Lung (tissue), 11 donors: ENCODE measurements at regions not wholly inside any gene's neighbourhood (a gene's known extent, or its start where the extent isn't known, plus 50 kb on each side); places are given as distances from the start of the nearest gene placed in this dataset.

Source experiments
- ATAC-seq: fragments of 200-7000 bp; cut with Tn5 transposase; one replicate; pipeline ENCODE4 v1.9.1; 2020; ENCODE audit warnings: moderate number of reproducible peaks; ENCODE audit not compliant: insufficient read depth, low FRiP score
- DNase-seq, 3 donors: peaks; one replicate each; pipeline ENCODE4 v3.0.0-alpha.2; 2013 to 2017
- H3K27ac ChIP-seq, 2 donors: one replicate each; pipeline ENCODE4 v1.5.1; 2013; ENCODE audit warnings: mild to moderate bottlenecking in 2 of 2, moderate library complexity in 2 of 2, control low read depth in 1 of 2, inconsistent platforms in 1 of 2, low read depth in 1 of 2, low read length in 1 of 2
- H3K27me3 ChIP-seq, 3 donors: one replicate each; pipeline ENCODE4 v1.5.1; 2013; ENCODE audit warnings: low read length in 2 of 3; ENCODE audit not compliant: control insufficient read depth in 3 of 3, insufficient read depth in 3 of 3
- H3K36me3 ChIP-seq, 4 donors: one replicate each; pipeline ENCODE4 v1.5.1; 2013; ENCODE audit warnings: low read length in 4 of 4, mild to moderate bottlenecking in 1 of 4, moderate library complexity in 1 of 4; ENCODE audit not compliant: control insufficient read depth in 4 of 4, insufficient read depth in 4 of 4
- H3K4me1 ChIP-seq, 5 donors: one replicate each; pipeline ENCODE4 v1.5.1; 2013; ENCODE audit warnings: low read length in 5 of 5, mild to moderate bottlenecking in 2 of 5, moderate library complexity in 1 of 5; ENCODE audit not compliant: control insufficient read depth in 5 of 5, insufficient read depth in 5 of 5
- H3K4me3 ChIP-seq: one replicate; pipeline ENCODE4 v1.5.1; 2013; ENCODE audit warnings: mild to moderate bottlenecking, control low read depth, moderate library complexity
- H3K9ac ChIP-seq, 2 donors: one replicate each; pipeline ENCODE4 v1.5.1; 2013; ENCODE audit warnings: low read length in 2 of 2, control low read depth in 1 of 2; ENCODE audit not compliant: insufficient read depth in 1 of 2
- H3K9me3 ChIP-seq, 4 donors: one replicate each; pipeline ENCODE4 v1.5.1; 2013; ENCODE audit warnings: low read length in 3 of 4, mild to moderate bottlenecking in 1 of 4, moderate library complexity in 1 of 4; ENCODE audit not compliant: control insufficient read depth in 4 of 4, insufficient read depth in 3 of 4
- CTCF ChIP-seq: IDR thresholded peaks from 2 replicates; pipeline ENCODE4 v1.5.1; 2012; ENCODE audit warnings: mild to moderate bottlenecking; ENCODE audit errors: control extremely low read depth, extremely low read depth
- WGBS, 2 donors: extraction: QIAGEN DNeasy Blood & Tissue Kit; methylation state at CpG; one replicate each; pipeline ENCODE4 v1.1.7; 2013; 5-methylcytosine and 5-hydroxymethylcytosine counted together
- donor health status: control.
- donor health status: control.
- donor health status: Bipolar disorder and iron deficiency.
- donor health status: healthy.
- donor health status: DM: yes; HTN: yes; CAD: no.

GRCh38 chr15:95096651-95097050 is 865.3 kb downstream of the MCTP2 start:
- Histone ChIP-seq H3K9ac (no peak overlapping the region), H3K36me3 (no peaks in the 10 kb centered on the region), H3K27me3 (no peaks in the 10 kb centered on the region), H3K9me3 (no peaks in the 10 kb centered on the region), H3K4me3 (no peak overlapping the region), H3K4me1 (peaks cover 0 to 3% (median 0%) of the 10 kb centered on the region in 5 donors), H3K27ac (no peak overlapping the region)
- ATAC-seq (no peak), DNase-seq (no peak)
- no peak for TF ChIP-seq CTCF
- WGBS, 2 donors: 91 to 94% methylated on average over 6 of the region's 6 CpGs

GRCh38 chr15:95097361-95097760 is 866.0 kb downstream of the MCTP2 start:
- DNase-seq (no peak), ATAC-seq (no peak)
- Histone ChIP-seq H3K4me3 (no peak overlapping the region), H3K27ac (no peak overlapping the region), H3K9me3 (no peaks in the 10 kb centered on the region), H3K4me1 (peaks cover 0 to 3% (median 0%) of the 10 kb centered on the region in 5 donors), H3K9ac (no peak overlapping the region), H3K36me3 (no peaks in the 10 kb centered on the region), H3K27me3 (no peaks in the 10 kb centered on the region)
- 89 to 90% methylated on average over 2 of the region's 2 CpGs for WGBS, 2 donors
- no peak for TF ChIP-seq CTCF

GRCh38 chr15:95105229-95105628 is 873.9 kb downstream of the MCTP2 start:
- Histone ChIP-seq H3K4me3 (no peak overlapping the region), H3K9ac (no peak overlapping the region), H3K27ac (no peak overlapping the region), H3K27me3 (no peaks in the 10 kb centered on the region), H3K36me3 (no peaks in the 10 kb centered on the region), H3K4me1 (no peaks in the 10 kb centered on the region), H3K9me3 (no peaks in the 10 kb centered on the region)
- TF ChIP-seq CTCF: no peak
- no peak for ATAC-seq
- DNase-seq: no peak
- 81 to 91% methylated on average over 2 of the region's 2 CpGs for WGBS, 2 donors

- Histone ChIP-seq H3K4me1 (no peaks in the 10 kb centered on the region), H3K9ac (no peak overlapping the region), H3K4me3 (no peak overlapping the region), H3K36me3 (no peaks in the 10 kb centered on the region), H3K27ac (no peak overlapping the region), H3K27me3 (no peaks in the 10 kb centered on the region), H3K9me3 (no peaks in the 10 kb centered on the region)
- TF ChIP-seq CTCF: no peak
- DNase-seq: no peak
- ATAC-seq: no peak
- WGBS, 2 donors: 76 to 92% methylated on average over 2 of the region's 2 CpGs
Measured at GRCh38 chr15:95106801-95107200, 875.4 kb downstream of the MCTP2 start.
